Heart left ventricle (tissue), 16 donors: ENCODE measurements at regions not wholly inside any gene's neighbourhood (a gene's known extent, or its start where the extent isn't known, plus 50 kb on each side); places are given as distances from the start of the nearest gene placed in this dataset.
A peak's percentile ranks its signal among the peaks of the same experiment; 100 is the strongest.

ENCODE experiments used
- ATAC-seq, 4 donors: fragments of 200-7000 bp; cut with Tn5 transposase; one replicate each; pipeline ENCODE4 v1.9.1; 2020 to 2022; ENCODE audit warnings: moderate library complexity in 4 of 4, mild to moderate bottlenecking in 3 of 4, moderate number of reproducible peaks in 1 of 4
- DNase-seq, 5 donors: peaks; one replicate each; pipeline ENCODE4 v3.0.0-alpha.2; 2020
- H3K27ac ChIP-seq, 12 donors: fragments of 200-600 bp; sonication (generic) in 4 of 12; one replicate each; pipeline versions ENCODE4 v1.5.0 to v1.8.0; 2016 to 2022; ENCODE audit warnings: mild to moderate bottlenecking in 2 of 12
- H3K27me3 ChIP-seq, 9 donors: fragments of 200-600 bp; sonication (generic) in 2 of 9; one replicate each; pipeline versions ENCODE4 v1.5.1 to v1.8.0; 2016 to 2022; ENCODE audit warnings: mild to moderate bottlenecking in 3 of 9
- H3K36me3 ChIP-seq, 9 donors: fragments of 200-600 bp; sonication (generic) in 2 of 9; one replicate each; pipeline versions ENCODE4 v1.5.0 to v1.8.0; 2018 to 2022; ENCODE audit warnings: mild to moderate bottlenecking in 2 of 9
- H3K4me1 ChIP-seq, 12 donors: fragments of 200-600 bp; sonication (generic) in 4 of 12; one replicate each; pipeline versions ENCODE4 v1.5.0 to v1.8.0; 2016 to 2022; ENCODE audit warnings: mild to moderate bottlenecking in 3 of 12
- H3K4me3 ChIP-seq, 12 donors: fragments of 200-600 bp; sonication (generic) in 4 of 12; one replicate each; pipeline versions ENCODE4 v1.5.0 to v1.8.0; 2017 to 2022; ENCODE audit warnings: mild to moderate bottlenecking in 9 of 12, moderate library complexity in 4 of 12
- H3K9me3 ChIP-seq, 12 donors: fragments of 200-600 bp; sonication (generic) in 4 of 12; one replicate each; pipeline versions ENCODE4 v1.5.0 to v1.8.0; 2016 to 2022; ENCODE audit warnings: mild to moderate bottlenecking in 1 of 12
- CTCF ChIP-seq, 12 donors: fragments of 200-600 bp; sonication (generic) in 4 of 12; IDR thresholded peaks; one replicate each; pipeline versions ENCODE4 v1.5.0 to v1.8.0; 2018 to 2022; ENCODE audit warnings: antibody characterized with exemption in 12 of 12, mild to moderate bottlenecking in 5 of 12
- POLR2A ChIP-seq, 2 donors: fragments of 450-650 bp; IDR thresholded peaks; one replicate each; pipeline ENCODE4 v1.6.1; 2017; ENCODE audit warnings: antibody characterized with exemption in 2 of 2, mild to moderate bottlenecking in 2 of 2, moderate library complexity in 2 of 2
- WGBS, 4 donors: extraction: QIAGEN DNeasy Blood & Tissue Kit in 2 of 4; methylation state at CpG; one replicate each; pipeline versions ENCODE4 v1.1.5 to v1.1.7; 2013 to 2018; 5-methylcytosine and 5-hydroxymethylcytosine counted together
- intact Hi-C, 10 donors: fragments of 100-400 bp; cut with DNase I; formaldehyde crosslinking; loops; one replicate each; pipeline versions ENCODE4 v1.11.1 to v1.14.2; 2022
- donor health status: ischemic (EF 13 %, LVEDD 7.1; RV severe dilation, severe dysfunction).
- donor health status: healthy with polysubstance abuse.
- donor health status: DM: no; HTN: yes; CAD: no.
- donor health status: DM: no; HTN: no; CAD: no.
- donor health status: ischemic (EF 25% LVEDD 6.9; RV normal size, moderate dysfunction).
- donor health status: ischemic (EF 25% LVEDD 5.7; RV mildly dilated, moderate dysfunction).
- donor health status: healthy.
- donor health status: DM: yes; HTN: yes; CAD: no.
- donor health status: ischemic (EF 35%, LVEDD 5.7; RV mildly dilated, moderate dysfunction).
- donor health status: nonischemic (EF 11% LVEDD 7.7; RV severe dilation, severe dysfunction).
- donor health status: DM: yes; HTN: yes; CAD: no.
- donor health status: PGD.
- donor health status: ischemic (EF 29% LVEDD 5.4; RV normal size, mild dysfunction).
- donor health status: nonischemic (EF 23%, LVEDD 6.1; RV moderate dilation, normal function).

GRCh38 chr16:49921106-49921505, 65.2 kb upstream of the ZNF423 start:
- DNase-seq (no peak), ATAC-seq (no peak)
- 88 to 93% (median 90%) methylated on average over 8 of the region's 8 CpGs for WGBS, 4 donors
- Histone ChIP-seq H3K27me3 (peaks cover 0 to 5% (median 0%) of the 10 kb centered on the region in 9 donors), H3K36me3 (no peaks in the 10 kb centered on the region), H3K27ac (no peak overlapping the region), H3K4me1 (no peaks in the 10 kb centered on the region), H3K9me3 (no peaks in the 10 kb centered on the region), H3K4me3 (no peak overlapping the region)
- intact Hi-C loops: loop anchor here (1.0 to 10.0 kb wide), 7 partner anchors 312 to 514 kb away; no protein-coding TSS in a partner anchor
- TF ChIP-seq CTCF (IDR thresholded peaks at IDR 0.05) (no peak), POLR2A (IDR thresholded peaks at IDR 0.05) (no peak)

DNA sequence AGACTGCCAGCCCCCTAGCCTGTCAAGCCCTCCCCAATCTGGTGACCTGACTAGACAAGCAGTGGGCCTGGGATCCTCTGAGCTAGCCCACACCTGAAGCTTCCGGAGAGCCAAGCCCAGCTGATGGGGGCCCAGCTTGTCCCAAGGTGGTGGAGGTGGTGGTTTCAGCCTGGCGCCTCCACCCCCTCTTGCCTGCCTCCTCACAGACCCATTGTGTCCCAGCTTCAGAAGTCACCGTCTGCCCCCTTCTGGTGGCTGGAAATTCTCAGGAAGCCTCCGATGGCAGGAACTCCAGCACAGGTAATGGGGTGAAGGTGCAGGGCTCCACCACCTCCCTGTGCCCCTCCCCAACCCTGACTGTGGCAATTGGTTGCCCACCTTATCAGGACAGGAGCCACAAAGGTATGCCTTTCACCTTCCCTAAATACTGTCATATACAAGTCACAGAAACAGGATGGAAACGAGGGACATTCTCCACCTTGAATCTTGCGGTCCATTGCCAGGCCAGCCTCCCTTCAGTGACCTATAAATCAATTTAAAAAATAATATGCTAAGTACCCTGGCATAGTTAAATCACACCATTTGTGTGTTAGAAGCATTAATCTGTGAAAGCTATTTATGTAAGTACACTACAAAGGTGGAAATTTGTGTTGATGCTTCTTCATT, 66.0 kb upstream of the ZNF423 start:
- 29 to 35% (median 31%) methylated on average over 6 of the region's 6 CpGs for WGBS, 4 donors
- intact Hi-C loops: loop anchor here (1.0 to 10.0 kb wide), 10 partner anchors 65 to 515 kb away; partner anchors contain the start of gene ZNF423 (in 1 of the 10)
- ATAC-seq (peak; percentile 60 to 85 (median 70)), DNase-seq (peak in 4 of 5 donors; percentile 36 to 62 (median 58))
- Histone ChIP-seq H3K27ac (no peak overlapping the region), H3K4me1 (no peaks in the 10 kb centered on the region), H3K36me3 (no peaks in the 10 kb centered on the region), H3K27me3 (peaks cover 0 to 5% (median 0%) of the 10 kb centered on the region in 9 donors), H3K4me3 (no peak overlapping the region), H3K9me3 (no peaks in the 10 kb centered on the region)
- TF ChIP-seq CTCF (IDR thresholded peaks at IDR 0.05) (peak; percentile 33 to 78 (median 64)), POLR2A (IDR thresholded peaks at IDR 0.05) (no peak)

- H3K9me3 ChIP-seq: no peaks in the 10 kb centered on the region
- WGBS, 4 donors: 89 to 94% (median 91%) methylated on average over 12 of the region's 12 CpGs
- no peak for ATAC-seq
- H3K4me3 ChIP-seq: no peak overlapping the region
- H3K4me1 ChIP-seq: no peaks in the 10 kb centered on the region
- H3K27me3 ChIP-seq: peaks cover 0 to 5% (median 0%) of the 10 kb centered on the region in 9 donors
- no peak for TF ChIP-seq POLR2A (IDR thresholded peaks at IDR 0.05)
- no peak for TF ChIP-seq CTCF (IDR thresholded peaks at IDR 0.05)
- DNase-seq: no peak
- intact Hi-C loops: loop anchor here in 9 of 10 donors (2.0 to 10.0 kb wide), 8 partner anchors 67 to 517 kb away; partner anchors contain the start of gene ZNF423 (in 1 of the 9)
- no peak overlapping the region for H3K27ac ChIP-seq
- no peaks in the 10 kb centered on the region for H3K36me3 ChIP-seq
These were observed 67.5 kb upstream of the ZNF423 start for GRCh38 chr16:49923411-49923810.

- 84 to 93% (median 90%) methylated on average over 6 to 7 of the region's 7 CpGs for WGBS, 4 donors
- ATAC-seq (no peak), DNase-seq (no peak)
- Histone ChIP-seq H3K27ac (no peak overlapping the region), H3K4me1 (no peaks in the 10 kb centered on the region), H3K9me3 (no peaks in the 10 kb centered on the region), H3K36me3 (no peaks in the 10 kb centered on the region), H3K4me3 (no peak overlapping the region), H3K27me3 (peaks cover 0 to 5% (median 0%) of the 10 kb centered on the region in 9 donors)
- intact Hi-C loops: loop anchor here in 9 of 10 donors (5.0 to 10.0 kb wide), 4 partner anchors 317 to 517 kb away; no protein-coding TSS in a partner anchor
- TF ChIP-seq CTCF (IDR thresholded peaks at IDR 0.05): no peak
- no peak for TF ChIP-seq POLR2A (IDR thresholded peaks at IDR 0.05)
These were observed 68.2 kb upstream of the ZNF423 start for GRCh38 chr16:49924078-49924477.
